GM19468 (cell line): ENCODE measurements at regions not wholly inside any gene's neighbourhood (a gene's known extent, or its start where the extent isn't known, plus 50 kb on each side); places are given as distances from the start of the nearest gene placed in this dataset.
A peak's percentile ranks its signal among the peaks of the same experiment; 100 is the strongest.

Experiments
- ATAC-seq: cut with Tn5 transposase; IDR thresholded peaks from one replicate; pipeline ENCODE4 v1.9.1; 2021; ENCODE audit warnings: mild to moderate bottlenecking, moderate library complexity, moderate number of reproducible peaks; ENCODE audit not compliant: unreplicated experiment; ENCODE audit errors: extremely low read depth

GRCh38 chr11:95341221-95341620 is 110.2 kb upstream of the SESN3 start:
- ATAC-seq, result no peak

DNA sequence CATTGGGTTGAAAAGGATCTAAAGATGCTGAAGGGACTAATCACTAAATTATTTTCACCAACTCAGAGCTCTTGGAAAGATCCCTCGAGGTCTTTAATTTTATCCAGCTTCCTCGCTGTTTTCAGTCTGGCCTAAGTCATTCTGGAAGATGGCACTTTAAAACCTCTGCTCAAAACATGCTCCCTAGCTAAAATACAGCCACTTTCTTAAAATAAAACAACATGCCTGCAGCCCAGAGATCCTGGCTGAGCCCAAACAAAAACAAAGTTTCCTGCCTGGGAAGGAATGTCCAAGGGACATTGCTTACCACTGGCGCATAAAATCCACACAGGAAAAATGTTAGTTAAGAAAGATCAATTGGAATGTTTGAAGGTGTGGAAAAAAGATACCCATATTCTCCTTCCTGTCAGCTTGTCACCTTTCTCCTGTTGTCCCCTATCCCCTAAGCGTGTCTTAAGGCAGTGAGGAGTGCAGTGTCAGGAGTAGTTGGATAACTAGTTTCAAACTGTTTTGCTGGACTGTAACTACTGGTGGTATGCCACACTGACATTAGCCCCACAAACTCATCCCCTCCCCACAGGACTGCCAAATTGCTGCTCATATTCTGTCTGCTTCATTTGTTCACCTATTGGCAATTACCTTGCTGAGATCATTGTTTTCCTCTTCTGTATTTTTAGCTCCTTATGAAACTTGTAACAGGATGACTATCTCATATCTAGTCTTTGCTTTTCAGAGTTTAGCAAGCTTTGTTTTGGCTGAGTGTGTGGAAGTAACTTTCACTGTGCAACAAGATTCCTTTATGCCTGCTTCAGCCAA is 108.3 kb upstream of the SESN3 start:
- no peak for ATAC-seq

DNA sequence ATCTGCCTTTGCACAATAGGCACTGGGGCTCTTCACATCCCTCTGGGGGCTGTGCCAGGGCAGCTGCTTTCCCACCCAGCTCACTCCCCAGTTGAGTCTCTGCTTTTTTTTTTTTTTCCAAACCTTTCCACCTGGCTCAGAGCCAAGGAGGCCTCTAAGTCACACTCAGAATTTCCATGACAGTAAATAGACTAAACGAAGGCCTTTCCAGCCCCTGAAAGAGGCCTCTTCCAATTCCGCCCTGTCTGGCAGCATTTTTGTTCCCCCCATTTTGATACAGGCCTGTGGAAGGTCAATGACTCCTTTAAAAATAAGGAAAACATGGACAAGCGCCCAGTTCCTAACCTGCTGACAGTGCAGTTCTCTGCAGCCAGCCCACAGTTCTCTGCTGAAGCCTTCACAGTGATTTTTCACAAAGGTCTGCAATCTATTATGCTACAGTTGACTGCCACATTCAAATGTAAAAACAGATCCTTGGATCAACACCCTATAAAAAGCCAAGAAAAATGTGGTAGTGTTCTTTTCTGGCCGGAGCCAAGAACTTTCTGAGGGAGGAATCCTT is 107.5 kb upstream of the SESN3 start:
- no peak for ATAC-seq

GRCh38 chr11:95337972-95338429 is 107.0 kb upstream of the SESN3 start:
- ATAC-seq, result no peak

DNA sequence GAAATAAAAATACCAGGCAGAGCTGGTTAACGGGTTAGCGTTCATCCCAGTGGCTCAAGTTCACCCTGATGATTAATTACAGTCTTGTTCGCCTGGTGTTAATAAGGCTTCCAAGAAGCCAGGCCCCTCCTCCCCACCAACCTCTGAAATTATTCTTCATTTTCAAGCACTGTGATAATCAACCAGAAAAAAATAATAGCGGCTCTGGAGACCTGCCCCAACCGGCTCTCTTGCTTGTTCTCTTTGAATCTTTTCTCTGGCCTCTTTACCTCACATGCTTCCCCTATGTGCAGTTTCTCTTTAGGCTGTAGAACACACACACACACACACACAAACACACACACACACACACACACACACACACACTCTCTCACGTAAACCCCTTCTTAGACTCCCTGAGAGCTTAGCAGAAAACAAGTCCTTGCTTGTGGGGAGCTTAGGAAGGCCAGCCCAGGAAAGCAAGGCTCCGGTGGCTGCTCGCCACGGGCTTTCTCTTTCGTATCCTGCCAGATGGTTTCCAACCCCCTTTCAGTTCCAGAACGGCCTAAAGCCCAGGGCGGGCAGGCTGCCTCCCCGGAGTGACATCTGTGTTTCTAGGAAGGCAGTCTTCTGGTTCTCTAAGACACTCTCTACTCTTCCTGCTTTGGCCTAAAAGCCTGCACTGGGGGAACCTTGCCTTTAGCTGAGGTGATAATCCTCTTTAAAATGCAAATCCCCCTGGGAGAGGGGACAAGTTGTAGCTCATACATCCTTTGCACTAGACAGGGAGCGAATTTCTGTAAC is 106.4 kb upstream of the SESN3 start:
- peak; percentile 90 for ATAC-seq

DNA sequence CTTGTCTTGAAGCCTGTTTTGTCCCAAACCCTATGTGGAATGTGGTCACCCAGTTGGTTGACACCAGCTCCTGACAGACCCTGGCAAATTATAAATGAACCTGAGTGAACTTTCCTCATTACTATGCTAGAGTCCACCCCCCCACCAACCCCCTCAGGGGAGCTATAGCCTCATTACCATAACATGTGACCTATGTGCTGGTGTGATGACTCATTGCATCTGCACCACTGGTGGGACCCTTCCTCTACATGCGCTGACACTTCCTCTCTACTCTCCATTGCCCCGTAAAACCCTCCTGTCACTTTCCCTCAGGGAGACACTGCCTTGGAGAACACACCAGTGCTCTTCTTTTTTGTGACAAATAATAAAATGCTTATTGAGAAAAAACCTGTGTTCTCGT is 105.0 kb upstream of the SESN3 start:
- ATAC-seq, result no peak

- ATAC-seq, result no peak
Observed at GRCh38 chr11:95331161-95331560, 100.2 kb upstream of the SESN3 start.

GRCh38 chr11:95330302-95330701 is 99.3 kb upstream of the SESN3 start:
- no peak for ATAC-seq

DNA sequence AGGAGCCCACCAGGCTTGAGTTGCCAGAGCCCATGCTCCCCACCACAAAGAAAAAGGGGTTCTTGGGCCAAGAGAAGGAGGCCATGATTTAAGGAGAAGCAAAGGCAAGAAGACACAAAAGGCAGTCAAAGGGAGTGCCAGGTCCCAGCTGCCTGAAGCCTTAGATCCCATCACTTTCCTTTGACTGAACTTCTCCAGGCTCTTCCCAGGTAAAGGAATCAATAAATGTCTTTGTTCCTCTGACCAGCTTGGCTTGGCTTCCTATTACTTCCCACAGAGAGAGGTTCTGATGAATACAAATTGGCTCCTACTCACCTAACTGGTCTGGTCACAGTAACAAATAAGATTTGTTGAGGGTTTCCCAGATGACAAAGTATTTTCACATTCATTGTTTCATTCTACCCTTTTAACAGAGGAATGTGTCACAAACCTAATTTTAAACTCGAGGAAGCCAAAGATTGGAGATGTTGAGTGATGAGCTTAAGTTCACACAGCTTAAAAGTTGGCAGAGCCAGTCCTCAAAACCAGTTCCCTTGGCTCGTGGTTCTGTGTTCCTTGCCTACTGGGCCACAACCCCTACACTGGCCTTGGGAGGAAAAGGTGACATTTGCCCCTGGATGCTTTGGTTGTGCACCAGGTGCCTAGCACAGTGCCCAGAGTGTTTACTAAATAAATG is 96.4 kb upstream of the SESN3 start:
- no peak for ATAC-seq

DNA sequence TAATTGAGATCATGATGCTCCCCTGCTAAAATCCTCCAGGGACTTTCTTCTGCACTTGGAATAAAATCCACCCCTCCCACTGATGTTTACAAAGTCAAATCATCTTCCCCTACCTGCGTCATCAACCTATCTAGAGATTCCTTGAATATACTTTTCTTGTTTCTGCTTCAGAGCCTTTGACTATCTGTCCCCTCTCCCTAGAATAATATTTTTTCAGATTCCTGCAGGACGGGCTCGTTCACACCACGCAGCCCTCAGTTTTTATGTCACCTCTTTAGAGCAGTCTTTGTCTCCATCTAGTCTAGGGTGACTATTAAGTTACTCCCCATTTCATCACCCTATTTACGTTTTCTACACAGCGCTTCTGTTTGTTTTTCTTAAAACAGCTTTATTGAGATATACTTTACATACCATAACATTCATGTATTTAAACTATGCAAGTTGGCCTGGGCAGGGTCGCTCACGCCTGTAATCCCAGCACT is 94.8 kb upstream of the SESN3 start:
- no peak for ATAC-seq

DNA sequence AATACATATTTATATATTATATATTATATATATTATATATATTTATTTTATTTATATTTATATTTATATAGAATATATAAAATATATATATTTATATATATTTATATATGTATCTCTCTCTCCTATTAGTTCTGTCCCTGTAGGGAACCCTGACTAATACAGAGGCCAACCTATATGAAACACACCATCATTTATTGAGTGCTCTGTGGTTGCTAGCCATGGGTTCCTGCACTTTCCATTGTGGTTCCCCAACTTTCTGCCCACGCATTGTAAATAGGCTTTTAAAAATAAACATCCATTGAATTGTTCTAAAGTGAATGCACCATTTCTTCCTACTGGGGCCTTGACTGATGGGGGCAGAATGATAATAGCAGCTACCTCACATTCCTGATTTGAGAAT is 93.8 kb upstream of the SESN3 start:
- ATAC-seq, result no peak

GRCh38 chr11:95322539-95322938 is 91.5 kb upstream of the SESN3 start:
- no peak for ATAC-seq

GRCh38 chr11:95318498-95318897 is 87.5 kb upstream of the SESN3 start:
- ATAC-seq, result no peak

DNA sequence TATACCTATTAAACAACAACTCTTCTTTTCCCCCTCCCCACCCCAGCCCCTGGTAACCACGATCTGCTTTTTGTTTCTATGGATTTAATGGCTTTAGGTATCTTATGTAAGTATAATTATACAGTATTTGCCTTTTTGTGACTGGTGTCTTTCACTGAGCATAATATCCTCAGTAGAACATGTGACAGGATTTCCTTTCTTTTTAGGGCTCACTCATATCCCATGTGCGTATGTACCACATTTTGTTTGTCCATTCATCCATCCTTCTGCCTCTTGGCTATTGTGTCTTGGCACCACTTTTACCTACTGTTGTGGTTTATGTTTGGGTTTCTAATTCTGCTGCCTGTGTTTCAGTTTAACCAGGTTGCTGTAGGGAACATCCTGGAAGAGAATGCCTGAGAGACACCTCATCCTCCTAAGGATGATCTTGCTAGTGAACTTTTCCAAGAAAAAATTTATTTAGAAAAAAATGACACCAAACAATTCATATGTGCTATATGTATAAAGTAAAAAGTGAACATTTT is 77.6 kb upstream of the SESN3 start:
- ATAC-seq, result no peak

DNA sequence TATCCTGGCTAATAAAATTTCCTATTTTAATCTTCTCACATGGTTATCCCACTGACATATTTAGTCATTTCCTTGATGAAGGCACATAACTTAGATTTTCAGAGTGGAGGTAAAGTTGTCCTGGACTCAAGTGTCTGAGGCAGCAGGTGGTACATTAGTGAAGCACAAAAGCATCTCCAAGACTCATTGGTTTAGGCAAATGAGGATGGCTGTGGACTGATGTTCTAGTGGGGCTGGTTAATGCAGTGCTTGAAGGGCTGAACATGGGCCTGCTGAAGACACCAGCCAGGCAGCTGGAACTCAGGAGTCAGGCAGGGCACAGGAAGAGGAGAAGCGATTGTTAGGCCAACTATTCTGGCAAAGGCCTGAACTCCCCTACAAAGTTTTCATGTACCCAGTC is 76.3 kb upstream of the SESN3 start:
- ATAC-seq, result no peak

GRCh38 chr11:95306801-95307200 is 75.8 kb upstream of the SESN3 start:
- no peak for ATAC-seq

GRCh38 chr11:95306123-95306522 is 75.1 kb upstream of the SESN3 start:
- no peak for ATAC-seq

DNA sequence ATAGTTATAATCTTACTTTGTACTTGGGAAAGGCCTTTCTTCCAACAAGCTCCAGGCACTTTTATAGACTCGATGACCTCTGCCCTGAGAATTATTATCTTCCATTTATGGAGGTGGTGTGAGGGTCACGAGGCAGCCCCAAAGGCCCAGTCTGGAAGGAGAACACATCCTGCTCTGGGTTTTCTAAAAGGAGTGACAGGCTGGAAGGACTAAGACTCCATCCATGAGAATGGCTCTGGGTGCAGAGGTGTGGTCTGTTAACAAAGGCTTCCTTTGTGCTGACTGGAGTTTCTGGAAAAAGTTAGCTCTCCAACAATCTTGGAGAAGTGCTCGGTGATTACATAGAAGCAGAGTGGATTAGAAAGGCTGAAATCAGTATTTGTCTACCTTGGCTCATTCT is 74.7 kb upstream of the SESN3 start:
- no peak for ATAC-seq

GRCh38 chr11:95304777-95305176 is 73.8 kb upstream of the SESN3 start:
- peak; percentile 43 for ATAC-seq

DNA sequence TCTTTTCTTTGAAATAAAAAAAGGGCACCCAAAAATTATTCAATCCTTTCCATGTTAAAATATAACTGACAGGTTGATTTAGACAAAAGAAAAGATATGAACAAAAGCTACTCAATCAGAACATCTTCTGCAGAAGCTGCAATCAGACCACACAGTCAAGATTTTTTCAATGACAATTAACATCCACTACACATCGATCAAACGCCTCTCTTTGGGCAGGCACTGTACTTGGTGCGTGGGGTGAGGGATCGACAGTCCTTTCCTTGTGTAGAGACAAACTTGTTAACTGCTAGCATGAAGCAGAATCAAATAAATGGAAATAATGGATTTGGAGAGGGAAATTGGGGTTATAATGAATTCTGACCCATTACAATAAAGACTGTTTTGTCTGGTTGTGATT is 71.2 kb upstream of the SESN3 start:
- ATAC-seq, result no peak
